HL-60 (cell line): ENCODE measurements at regions not wholly inside any gene's neighbourhood (a gene's known extent, or its start where the extent isn't known, plus 50 kb on each side); places are given as distances from the start of the nearest gene placed in this dataset.

Experiments
- DNase-seq, 2 experiments: peaks; one replicate each; pipeline ENCODE4 v3.0.0-alpha.2; 2010 to 2020; ENCODE audit warnings: low read depth in 1 of 2, low spot score in 1 of 2
- H3K27ac ChIP-seq: fragments of 250-450 bp; sonication (Bioruptor Pico); replicated peaks from 2 replicates; pipeline ENCODE4 v1.5.1; 2020; ENCODE audit warnings: mild to moderate bottlenecking, moderate library complexity
- H3K27me3 ChIP-seq: fragments of 250-450 bp; sonication (Bioruptor Pico); 2 replicates; pipeline ENCODE4 v1.5.1; 2021; ENCODE audit warnings: mild to moderate bottlenecking, moderate library complexity; ENCODE audit not compliant: insufficient read depth, poor library complexity, severe bottlenecking
- H3K4me3 ChIP-seq: replicated peaks from 2 replicates; pipeline ENCODE4 v1.5.1; 2011; ENCODE audit warnings: mild to moderate bottlenecking, control low read depth, low read length; ENCODE audit not compliant: insufficient read depth
- GABPA ChIP-seq: IDR thresholded peaks from 2 replicates; pipeline ENCODE4 v1.6.1; 2012; ENCODE audit warnings: low read depth
- POLR2AphosphoS5 ChIP-seq: IDR thresholded peaks from 2 replicates; pipeline ENCODE4 v1.6.1; 2012; ENCODE audit warnings: low read depth
- REST ChIP-seq: IDR thresholded peaks from 2 replicates; pipeline ENCODE4 v1.6.1; 2012; ENCODE audit warnings: low read depth; ENCODE audit not compliant: insufficient replicate concordance
- SPI1 ChIP-seq: IDR thresholded peaks from 2 replicates; pipeline ENCODE4 v1.6.1; 2012; ENCODE audit warnings: low read depth, mild to moderate bottlenecking, borderline replicate concordance
- TF ChIP-seq, protein P1 (sequence below): IDR thresholded peaks from one replicate; pipeline ENCODE4 v1.5.1; 2011; ENCODE audit warnings: low read length, control low read depth, inconsistent platforms; ENCODE audit not compliant: insufficient read depth

DNA sequence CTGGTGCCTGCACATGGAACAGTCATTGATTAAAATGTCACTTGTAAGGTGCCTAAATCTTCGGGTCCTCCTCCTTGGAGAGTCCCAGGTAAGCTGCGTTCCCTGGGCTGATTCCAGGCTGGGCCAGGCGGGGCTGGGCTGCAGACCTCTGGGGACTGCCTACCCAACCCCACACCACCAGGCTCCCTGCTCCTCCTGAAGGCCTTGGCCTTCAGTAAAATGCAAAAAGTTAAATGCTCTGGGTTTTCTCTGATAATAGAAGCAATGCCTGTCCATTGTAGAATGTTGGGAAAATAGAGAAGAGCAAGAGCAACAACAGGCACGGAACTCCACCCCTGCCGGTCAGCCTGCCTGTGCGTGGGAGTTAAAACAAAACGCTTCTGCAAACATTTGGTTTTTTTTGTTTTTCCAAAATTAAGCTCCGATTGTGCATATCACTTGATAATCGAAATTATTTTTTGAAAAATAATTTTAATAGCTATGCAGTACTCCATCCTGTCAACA is 363.9 kb downstream of the SEC14L1 start:
- DNase-seq: no peak
- TF ChIP-seq POLR2AphosphoS5: no peak
- TF ChIP-seq, protein P1, sequence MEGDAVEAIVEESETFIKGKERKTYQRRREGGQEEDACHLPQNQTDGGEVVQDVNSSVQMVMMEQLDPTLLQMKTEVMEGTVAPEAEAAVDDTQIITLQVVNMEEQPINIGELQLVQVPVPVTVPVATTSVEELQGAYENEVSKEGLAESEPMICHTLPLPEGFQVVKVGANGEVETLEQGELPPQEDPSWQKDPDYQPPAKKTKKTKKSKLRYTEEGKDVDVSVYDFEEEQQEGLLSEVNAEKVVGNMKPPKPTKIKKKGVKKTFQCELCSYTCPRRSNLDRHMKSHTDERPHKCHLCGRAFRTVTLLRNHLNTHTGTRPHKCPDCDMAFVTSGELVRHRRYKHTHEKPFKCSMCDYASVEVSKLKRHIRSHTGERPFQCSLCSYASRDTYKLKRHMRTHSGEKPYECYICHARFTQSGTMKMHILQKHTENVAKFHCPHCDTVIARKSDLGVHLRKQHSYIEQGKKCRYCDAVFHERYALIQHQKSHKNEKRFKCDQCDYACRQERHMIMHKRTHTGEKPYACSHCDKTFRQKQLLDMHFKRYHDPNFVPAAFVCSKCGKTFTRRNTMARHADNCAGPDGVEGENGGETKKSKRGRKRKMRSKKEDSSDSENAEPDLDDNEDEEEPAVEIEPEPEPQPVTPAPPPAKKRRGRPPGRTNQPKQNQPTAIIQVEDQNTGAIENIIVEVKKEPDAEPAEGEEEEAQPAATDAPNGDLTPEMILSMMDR: no peak
- TF ChIP-seq SPI1: no peak
- no peak for TF ChIP-seq GABPA
- no peak for TF ChIP-seq REST
- Histone ChIP-seq H3K27ac (no peak overlapping the region), H3K27me3 (peaks cover 2% of the 10 kb centered on the region), H3K4me3 (no peak overlapping the region)

DNA sequence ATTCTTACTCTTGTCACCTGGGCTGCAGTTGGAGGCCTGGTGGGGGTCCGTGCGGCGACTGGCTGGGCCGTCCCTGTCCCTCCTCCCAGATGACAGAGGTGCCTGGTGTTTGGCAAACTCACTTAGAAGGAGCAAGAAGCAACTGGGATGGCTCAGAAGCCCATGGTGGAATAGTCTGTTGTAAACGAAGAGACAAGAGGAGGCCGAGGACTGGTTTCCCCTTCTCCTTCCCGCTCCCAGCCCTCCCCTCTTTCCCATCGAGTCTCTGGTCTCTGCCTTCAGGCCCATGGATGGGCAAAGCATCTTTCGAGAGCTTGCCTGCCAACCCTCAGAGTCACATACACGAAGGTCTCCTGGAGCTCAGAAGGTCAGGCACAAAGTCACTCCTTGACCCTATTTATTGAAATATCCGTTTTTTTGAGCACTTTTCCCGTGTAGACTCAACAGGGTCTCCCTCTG is 364.4 kb downstream of the SEC14L1 start:
- peaks cover 2% of the 10 kb centered on the region for H3K27me3 ChIP-seq
- no peak overlapping the region for H3K27ac ChIP-seq
- DNase-seq: no peak
- TF ChIP-seq POLR2AphosphoS5: no peak
- no peak for TF ChIP-seq GABPA
- no peak for TF ChIP-seq REST
- no peak overlapping the region for H3K4me3 ChIP-seq

DNA sequence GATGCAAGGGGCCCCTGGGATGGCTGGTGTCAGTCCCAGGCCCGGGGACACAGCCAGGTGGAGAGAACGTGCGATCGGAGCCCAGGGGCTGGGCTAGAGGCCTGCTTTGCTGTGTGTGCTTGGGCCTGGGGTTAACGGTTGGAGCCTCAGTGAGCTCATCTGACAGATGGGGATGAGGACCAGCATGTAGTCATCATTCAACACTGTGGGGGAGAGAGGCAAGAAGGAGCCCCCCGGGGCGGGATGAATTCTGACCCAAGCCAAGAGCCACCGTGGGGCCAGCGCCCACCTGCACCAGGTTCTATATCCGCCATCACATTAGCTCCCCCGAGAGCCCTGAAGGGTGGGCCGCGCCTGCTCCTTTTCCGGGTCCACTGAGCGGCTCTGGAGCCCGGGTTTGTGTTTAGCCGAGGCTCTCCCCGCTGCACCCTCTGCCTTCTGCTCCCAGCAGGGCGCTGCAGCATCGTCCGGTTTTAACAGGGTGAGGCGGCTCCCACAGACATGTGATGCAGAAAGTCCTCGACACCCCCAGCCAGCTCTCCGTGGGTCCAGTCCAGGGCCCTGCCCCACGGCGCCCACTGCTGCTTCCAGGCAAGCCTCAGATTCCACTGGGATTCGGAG is 365.7 kb downstream of the SEC14L1 start:
- no peak for TF ChIP-seq REST
- TF ChIP-seq, protein P1: no peak
- TF ChIP-seq SPI1: no peak
- TF ChIP-seq GABPA: no peak
- no peak for TF ChIP-seq POLR2AphosphoS5
- no peak for DNase-seq
- H3K4me3 ChIP-seq: no peak overlapping the region
- H3K27ac ChIP-seq: no peak overlapping the region
- H3K27me3 ChIP-seq: peaks cover 2% of the 10 kb centered on the region
